LNCAP (cell line): ENCODE measurements at regions not wholly inside any gene's neighbourhood (a gene's known extent, or its start where the extent isn't known, plus 50 kb on each side); places are given as distances from the start of the nearest gene placed in this dataset.

ENCODE experiments used
- TF ChIP-seq, protein P1 (sequence below): fragments of 450-650 bp; IDR thresholded peaks from 2 replicates; pipeline ENCODE4 v1.5.1; 2017; ENCODE audit warnings: mild to moderate bottlenecking

- TF ChIP-seq, protein P1, sequence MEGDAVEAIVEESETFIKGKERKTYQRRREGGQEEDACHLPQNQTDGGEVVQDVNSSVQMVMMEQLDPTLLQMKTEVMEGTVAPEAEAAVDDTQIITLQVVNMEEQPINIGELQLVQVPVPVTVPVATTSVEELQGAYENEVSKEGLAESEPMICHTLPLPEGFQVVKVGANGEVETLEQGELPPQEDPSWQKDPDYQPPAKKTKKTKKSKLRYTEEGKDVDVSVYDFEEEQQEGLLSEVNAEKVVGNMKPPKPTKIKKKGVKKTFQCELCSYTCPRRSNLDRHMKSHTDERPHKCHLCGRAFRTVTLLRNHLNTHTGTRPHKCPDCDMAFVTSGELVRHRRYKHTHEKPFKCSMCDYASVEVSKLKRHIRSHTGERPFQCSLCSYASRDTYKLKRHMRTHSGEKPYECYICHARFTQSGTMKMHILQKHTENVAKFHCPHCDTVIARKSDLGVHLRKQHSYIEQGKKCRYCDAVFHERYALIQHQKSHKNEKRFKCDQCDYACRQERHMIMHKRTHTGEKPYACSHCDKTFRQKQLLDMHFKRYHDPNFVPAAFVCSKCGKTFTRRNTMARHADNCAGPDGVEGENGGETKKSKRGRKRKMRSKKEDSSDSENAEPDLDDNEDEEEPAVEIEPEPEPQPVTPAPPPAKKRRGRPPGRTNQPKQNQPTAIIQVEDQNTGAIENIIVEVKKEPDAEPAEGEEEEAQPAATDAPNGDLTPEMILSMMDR: no peak
Observed at GRCh38 chr14:85088192-85088591, 441.8 kb upstream of the FLRT2 start.

DNA sequence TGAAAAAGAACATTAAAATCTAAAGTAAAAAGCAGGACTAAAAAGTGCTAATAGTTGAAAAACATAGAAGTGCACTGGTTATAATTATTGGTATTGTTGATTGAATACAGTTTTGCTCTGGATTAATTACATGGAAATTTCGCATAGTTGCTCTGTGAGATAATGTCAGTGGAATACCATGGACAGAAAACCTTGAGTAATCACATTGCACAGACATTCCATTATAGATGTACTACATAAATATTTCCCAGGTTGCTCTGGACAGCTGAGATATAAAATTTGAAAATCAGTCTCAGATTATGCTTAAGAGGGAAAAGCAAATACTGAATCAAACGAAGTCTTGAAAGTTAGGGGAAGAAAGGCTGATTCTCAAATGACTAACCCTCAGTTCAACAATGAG lies 439.3 kb upstream of the FLRT2 start:
- TF ChIP-seq, protein P1: no peak

DNA sequence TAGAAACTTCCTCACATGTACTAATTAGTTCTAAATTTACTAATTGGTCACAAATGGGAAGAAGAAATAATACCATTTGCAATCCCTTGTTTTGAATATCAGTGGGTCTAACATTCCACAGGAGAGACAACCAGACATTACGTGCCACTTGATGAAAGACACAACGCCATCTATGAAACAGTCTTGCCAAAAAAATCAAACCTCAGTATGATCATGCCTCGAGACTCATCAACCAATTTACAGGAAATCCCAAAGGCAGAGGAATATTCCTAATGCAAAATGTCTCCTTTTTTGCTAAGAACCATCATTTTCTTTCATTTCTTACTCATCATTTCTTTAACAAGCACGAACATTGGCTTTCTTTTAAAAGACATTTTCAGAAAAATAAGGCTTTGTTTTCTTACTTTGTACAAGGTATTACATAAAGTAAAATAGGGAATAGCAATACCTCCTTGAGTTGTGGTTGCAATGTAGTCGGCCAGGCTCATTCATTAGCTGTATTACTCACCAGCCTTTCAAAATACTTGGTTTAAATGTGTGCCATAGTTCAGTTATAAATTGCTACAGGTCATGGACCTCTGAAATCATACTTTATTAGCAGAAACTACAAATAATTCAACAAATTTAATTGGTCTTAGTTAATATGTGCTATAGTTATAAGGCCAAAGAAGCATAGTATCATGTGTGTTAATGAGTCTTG lies 436.2 kb upstream of the FLRT2 start:
- TF ChIP-seq, protein P1: no peak

GRCh38 chr14:85102591-85102990 lies 427.4 kb upstream of the FLRT2 start:
- TF ChIP-seq, protein P1: no peak

- TF ChIP-seq, protein P1: no peak
Observed at GRCh38 chr14:85106506-85106905, 423.4 kb upstream of the FLRT2 start.

DNA sequence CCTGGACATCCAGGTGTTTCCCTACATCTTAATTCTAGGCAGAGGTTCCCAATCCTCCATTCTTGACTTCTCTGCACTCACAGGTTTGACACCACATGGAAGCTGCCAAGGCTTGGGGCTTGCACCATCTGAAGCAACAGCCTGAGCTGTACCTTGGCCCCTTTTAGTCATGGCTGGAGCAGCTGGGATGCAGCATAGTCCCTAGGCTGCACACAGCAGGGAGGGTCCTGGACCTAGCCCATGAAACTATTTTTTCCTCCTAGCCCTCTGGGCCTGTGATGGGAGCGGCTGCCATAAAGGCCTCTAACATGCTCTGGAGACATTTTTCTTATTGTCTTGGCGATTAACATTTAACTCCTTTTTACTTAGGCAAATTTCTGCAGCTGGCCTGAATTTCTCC lies 417.2 kb upstream of the FLRT2 start:
- TF ChIP-seq, protein P1: no peak

- TF ChIP-seq, protein P1: no peak
Observed at GRCh38 chr14:85115921-85116320, 414.0 kb upstream of the FLRT2 start.

GRCh38 chr14:85118274-85118673 lies 411.7 kb upstream of the FLRT2 start:
- TF ChIP-seq, protein P1: no peak
